Tibial nerve (tissue), 4 donors: ENCODE measurements at regions not wholly inside any gene's neighbourhood (a gene's known extent, or its start where the extent isn't known, plus 50 kb on each side); places are given as distances from the start of the nearest gene placed in this dataset.

Experiments
- EP300 ChIP-seq, 2 donors: sonication (generic); formaldehyde crosslinking; IDR thresholded peaks; one replicate each; pipeline ENCODE4 v1.6.1; 2017; ENCODE audit warnings: antibody characterized with exemption in 2 of 2, mild to moderate bottlenecking in 1 of 2
- POLR2A ChIP-seq, 2 donors: fragments of 450-650 bp; IDR thresholded peaks; one replicate each; pipeline ENCODE4 v1.6.1; 2017; ENCODE audit warnings: antibody characterized with exemption in 2 of 2, mild to moderate bottlenecking in 2 of 2, moderate library complexity in 2 of 2
- TF ChIP-seq, protein P1 (sequence below), 5 experiments: fragments of 200-600 bp in 3 of 5; fragments of 450-650 bp in 2 of 5; sonication (generic) in 3 of 5; IDR thresholded peaks; one replicate each; pipeline ENCODE4 v1.5.1; 2016 to 2019; ENCODE audit warnings: antibody characterized with exemption in 5 of 5, mild to moderate bottlenecking in 3 of 5, moderate library complexity in 2 of 5

DNA sequence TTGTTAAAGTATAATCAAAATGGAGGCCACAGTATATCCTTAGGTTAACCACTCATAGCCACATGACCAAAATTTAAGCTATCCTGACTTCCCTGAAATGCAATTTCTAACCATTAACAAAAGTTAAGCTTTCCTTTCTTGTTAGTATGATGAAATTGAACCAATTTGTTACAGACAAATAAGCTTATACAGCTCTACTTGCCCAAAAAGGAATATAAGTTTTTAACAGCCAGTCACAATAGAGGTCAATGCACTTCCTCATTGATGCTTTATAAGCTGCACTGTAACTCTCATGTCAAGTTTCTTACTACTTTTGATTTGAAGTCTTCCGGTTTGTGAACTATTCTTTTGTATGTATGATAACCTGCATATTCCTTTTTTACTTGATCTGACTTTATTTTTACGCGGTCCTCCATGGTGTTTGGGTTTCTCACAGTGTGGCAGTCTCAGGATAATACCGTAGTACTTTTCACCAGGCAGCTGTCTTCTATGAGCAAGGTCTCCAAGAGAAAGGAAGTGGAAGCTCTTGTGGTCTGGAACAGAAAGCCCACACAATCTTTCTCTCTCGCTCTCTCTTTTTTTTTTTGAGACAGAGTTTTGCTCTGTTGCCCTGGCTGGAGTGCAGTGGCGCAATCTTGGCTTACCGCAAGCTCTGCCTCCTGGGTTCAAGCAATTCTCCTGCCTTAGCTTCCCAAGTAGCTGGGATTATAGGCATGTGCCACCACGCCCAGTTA, 331.6 kb downstream of the SRGAP2C start:
- TF ChIP-seq POLR2A (IDR thresholded peaks at IDR 0.05), result no peak
- TF ChIP-seq, protein P1, sequence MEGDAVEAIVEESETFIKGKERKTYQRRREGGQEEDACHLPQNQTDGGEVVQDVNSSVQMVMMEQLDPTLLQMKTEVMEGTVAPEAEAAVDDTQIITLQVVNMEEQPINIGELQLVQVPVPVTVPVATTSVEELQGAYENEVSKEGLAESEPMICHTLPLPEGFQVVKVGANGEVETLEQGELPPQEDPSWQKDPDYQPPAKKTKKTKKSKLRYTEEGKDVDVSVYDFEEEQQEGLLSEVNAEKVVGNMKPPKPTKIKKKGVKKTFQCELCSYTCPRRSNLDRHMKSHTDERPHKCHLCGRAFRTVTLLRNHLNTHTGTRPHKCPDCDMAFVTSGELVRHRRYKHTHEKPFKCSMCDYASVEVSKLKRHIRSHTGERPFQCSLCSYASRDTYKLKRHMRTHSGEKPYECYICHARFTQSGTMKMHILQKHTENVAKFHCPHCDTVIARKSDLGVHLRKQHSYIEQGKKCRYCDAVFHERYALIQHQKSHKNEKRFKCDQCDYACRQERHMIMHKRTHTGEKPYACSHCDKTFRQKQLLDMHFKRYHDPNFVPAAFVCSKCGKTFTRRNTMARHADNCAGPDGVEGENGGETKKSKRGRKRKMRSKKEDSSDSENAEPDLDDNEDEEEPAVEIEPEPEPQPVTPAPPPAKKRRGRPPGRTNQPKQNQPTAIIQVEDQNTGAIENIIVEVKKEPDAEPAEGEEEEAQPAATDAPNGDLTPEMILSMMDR (IDR thresholded peaks at IDR 0.05), result no peak
- no peak for TF ChIP-seq EP300 (IDR thresholded peaks at IDR 0.05)
